Panc1 (cell line): ENCODE measurements at regions not wholly inside any gene's neighbourhood (a gene's known extent, or its start where the extent isn't known, plus 50 kb on each side); places are given as distances from the start of the nearest gene placed in this dataset.

Experiments used
- ATAC-seq: fragments of 200-7000 bp; cut with Tn5 transposase; 2 replicates; pipeline ENCODE4 v1.9.1; 2020; ENCODE audit warnings: mild to moderate bottlenecking, moderate library complexity
- BruUV-seq: library from RNA; stranded (reverse); fragments of 400-500 nt; replicated peaks from 2 replicates; lab custom pipeline; 2021; lab: Mats Ljungman, UMichigan
- CTCF ChIA-PET: fragments of 300-600 bp; sonication (Branson Sonifier 250); formaldehyde crosslinking; loops from one replicate; lab custom pipeline; 2022; ENCODE audit warnings: antibody characterized with exemption; lab: Charles Lee
- POLR2A ChIA-PET: fragments of 300-600 bp; sonication (Branson Sonifier 250); formaldehyde crosslinking; loops from one replicate; lab custom pipeline; 2022; ENCODE audit warnings: antibody characterized with exemption; lab: Charles Lee
- DNase-seq: peaks from one replicate; pipeline ENCODE4 v3.0.0-alpha.2; 2010; ENCODE audit warnings: low read depth, low spot score
- H3K27ac ChIP-seq: 2 replicates; pipeline ENCODE4 v1.5.1; 2011; ENCODE audit warnings: mild to moderate bottlenecking, low read length, inconsistent platforms
- H3K27me3 ChIP-seq: fragments of 200-500 bp; sonication (Bioruptor generic); 2 replicates; pipeline ENCODE4 v1.6.0; 2014; ENCODE audit warnings: low read length, inconsistent platforms; ENCODE audit not compliant: control insufficient read depth, insufficient read depth
- H3K36me3 ChIP-seq: fragments of 200-500 bp; sonication (Bioruptor generic); 2 replicates; pipeline ENCODE4 v1.5.1; 2014; ENCODE audit warnings: inconsistent platforms, mild to moderate bottlenecking, low read length, moderate library complexity; ENCODE audit not compliant: control insufficient read depth, insufficient read depth
- H3K4me1 ChIP-seq: 2 replicates; pipeline ENCODE4 v1.5.1; 2011; ENCODE audit warnings: inconsistent platforms, mild to moderate bottlenecking, low read length, moderate library complexity; ENCODE audit not compliant: control insufficient read depth, insufficient read depth
- H3K4me3 ChIP-seq, 2 experiments: 2 replicates each; pipeline ENCODE4 v1.5.1; 2011 to 2012; ENCODE audit warnings: low read depth in 2 of 2, low read length in 2 of 2, mild to moderate bottlenecking in 2 of 2, inconsistent platforms in 1 of 2, moderate library complexity in 1 of 2
- H3K9me3 ChIP-seq: fragments of 200-500 bp; sonication (Bioruptor generic); 2 replicates; pipeline ENCODE4 v1.5.1; 2014; ENCODE audit warnings: low read depth, mild to moderate bottlenecking, inconsistent platforms, low read length, moderate library complexity; ENCODE audit not compliant: control insufficient read depth, insufficient read depth
- CTCF ChIP-seq: fragments of 450-650 bp; IDR thresholded peaks from 2 replicates; pipeline ENCODE4 v1.5.1; 2017; ENCODE audit warnings: mild to moderate bottlenecking
- REST ChIP-seq, 2 experiments: IDR thresholded peaks; 2 replicates each; pipeline ENCODE4 v1.6.1; 2011 to 2012; ENCODE audit warnings: low read depth in 2 of 2, control low read depth in 1 of 2, low read length in 1 of 2, mild to moderate bottlenecking in 1 of 2, moderate library complexity in 1 of 2; ENCODE audit not compliant: insufficient read depth in 1 of 2
- TCF7L2 ChIP-seq: IDR thresholded peaks from 2 replicates; pipeline ENCODE4 v1.6.1; 2011; ENCODE audit warnings: mild to moderate bottlenecking, low read depth, low read length, inconsistent platforms
- in situ Hi-C: cut with HindIII; loops from 2 replicates; pipeline ENCODE4 v1.10.0; 2016; ENCODE audit warnings: low sequenced_read_pairs, low pct_unique_long_range_greater_than_20kb
- intact Hi-C: fragments of 100-400 bp; cut with micrococcal nuclease; formaldehyde crosslinking; loops from one replicate; pipeline ENCODE4 v1.10.0; 2022; ENCODE audit not compliant: unreplicated experiment

GRCh38 chr20:1802385-1803060 lies 92.7 kb upstream of the SIRPA start:
- Histone ChIP-seq H3K4me3 (peak overlapping the region in 1 of 2 experiments; percentile 11; a peak in 3 of 4 replicates), H3K36me3 (no peaks in the 10 kb centered on the region), H3K4me1 (no peaks in the 10 kb centered on the region), H3K9me3 (no peaks in the 10 kb centered on the region), H3K27me3 (peaks cover 3% of the 10 kb centered on the region), H3K27ac (no peak overlapping the region)
- peak; percentile 78 for TF ChIP-seq CTCF
- TF ChIP-seq REST (IDR thresholded peaks at IDR 0.05; ENCODE audit: insufficient read depth in 1 of 2, low read depth in 2 of 2, low read length in 1 of 2) = no peak
- no TSS peak for BruUV-seq
- in situ Hi-C loops = no loop called here
- POLR2A ChIA-PET = interaction anchor here (0.5 kb wide), 1 partner anchor 13 kb away, joined by 3 read pairs; no protein-coding TSS in a partner anchor
- peak; percentile 84 for ATAC-seq
- intact Hi-C loops = no loop called here
- CTCF ChIA-PET = interaction anchor here (0.6 to 0.9 kb wide), 2 partner anchors 10 to 122 kb away, joined by 3 read pairs; no protein-coding TSS in a partner anchor
- no peak for DNase-seq

- no peak for TF ChIP-seq CTCF
- TF ChIP-seq REST (IDR thresholded peaks at IDR 0.05; ENCODE audit: insufficient read depth in 1 of 2, low read depth in 2 of 2, low read length in 1 of 2) = no peak
- TF ChIP-seq TCF7L2 = no peak
- peaks cover 3% of the 10 kb centered on the region for H3K27me3 ChIP-seq
Observed at GRCh38 chr20:1801929-1802306, 93.3 kb upstream of the SIRPA start.

More at GRCh38 chr20:1801929-1802306, 93.3 kb upstream of the SIRPA start:
- ChIA-PET POLR2A (no interaction called here), CTCF (interaction anchor here (0.6 to 0.9 kb wide), 2 partner anchors 10 to 123 kb away, joined by 3 read pairs; no protein-coding TSS in a partner anchor)
- intact Hi-C loops (no loop called here), in situ Hi-C loops (no loop called here)
- Histone ChIP-seq H3K27ac (no peak overlapping the region), H3K9me3 (no peaks in the 10 kb centered on the region), H3K4me3 (no peak overlapping the region; a peak in 1 of 4 replicates), H3K4me1 (no peaks in the 10 kb centered on the region), H3K36me3 (no peaks in the 10 kb centered on the region)
- ATAC-seq = no peak
- no peak for DNase-seq
- BruUV-seq = no TSS peak
